ENCODE measurements at regions not wholly inside any gene's neighbourhood (a gene's known extent, or its start where the extent isn't known, plus 50 kb on each side); places are given as distances from the start of the nearest gene placed in this dataset.

- no peak for TF ChIP-seq POLR2A (IDR thresholded peaks at IDR 0.05)
- TF ChIP-seq, protein P1, sequence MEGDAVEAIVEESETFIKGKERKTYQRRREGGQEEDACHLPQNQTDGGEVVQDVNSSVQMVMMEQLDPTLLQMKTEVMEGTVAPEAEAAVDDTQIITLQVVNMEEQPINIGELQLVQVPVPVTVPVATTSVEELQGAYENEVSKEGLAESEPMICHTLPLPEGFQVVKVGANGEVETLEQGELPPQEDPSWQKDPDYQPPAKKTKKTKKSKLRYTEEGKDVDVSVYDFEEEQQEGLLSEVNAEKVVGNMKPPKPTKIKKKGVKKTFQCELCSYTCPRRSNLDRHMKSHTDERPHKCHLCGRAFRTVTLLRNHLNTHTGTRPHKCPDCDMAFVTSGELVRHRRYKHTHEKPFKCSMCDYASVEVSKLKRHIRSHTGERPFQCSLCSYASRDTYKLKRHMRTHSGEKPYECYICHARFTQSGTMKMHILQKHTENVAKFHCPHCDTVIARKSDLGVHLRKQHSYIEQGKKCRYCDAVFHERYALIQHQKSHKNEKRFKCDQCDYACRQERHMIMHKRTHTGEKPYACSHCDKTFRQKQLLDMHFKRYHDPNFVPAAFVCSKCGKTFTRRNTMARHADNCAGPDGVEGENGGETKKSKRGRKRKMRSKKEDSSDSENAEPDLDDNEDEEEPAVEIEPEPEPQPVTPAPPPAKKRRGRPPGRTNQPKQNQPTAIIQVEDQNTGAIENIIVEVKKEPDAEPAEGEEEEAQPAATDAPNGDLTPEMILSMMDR (IDR thresholded peaks at IDR 0.05): no peak
- TF ChIP-seq POLR2AphosphoS5 (IDR thresholded peaks at IDR 0.05): no peak
Measured at GRCh38 chr20:52530571-52530970, 339.0 kb upstream of the ZFP64 start.
